ENCODE measurements at regions not wholly inside any gene's neighbourhood (a gene's known extent, or its start where the extent isn't known, plus 50 kb on each side); places are given as distances from the start of the nearest gene placed in this dataset.

- TF ChIP-seq REST (IDR thresholded peaks at IDR 0.05; ENCODE audit: low read depth) (no peak), EP300 (IDR thresholded peaks at IDR 0.05; ENCODE audit: borderline replicate concordance) (no peak), CREB1 (IDR thresholded peaks at IDR 0.05; ENCODE audit: low read depth) (no peak), TEAD4 (IDR thresholded peaks at IDR 0.05) (no peak), CEBPB (IDR thresholded peaks at IDR 0.05) (no peak), USF1 (IDR thresholded peaks at IDR 0.05) (no peak), TAF1 (IDR thresholded peaks at IDR 0.05; ENCODE audit: low read depth) (no peak), RAD21 (IDR thresholded peaks at IDR 0.05; ENCODE audit: low read depth) (no peak), MAX (IDR thresholded peaks at IDR 0.05) (no peak), EGR1 (IDR thresholded peaks at IDR 0.05) (no peak), NFIC (IDR thresholded peaks at IDR 0.05) (no peak)
Measured at GRCh38 chr2:192577706-192578105, 383.0 kb upstream of the TMEFF2 start.
